Common myeloid progenitor, CD34-positive (primary cell): ENCODE measurements at regions not wholly inside any gene's neighbourhood (a gene's known extent, or its start where the extent isn't known, plus 50 kb on each side); places are given as distances from the start of the nearest gene placed in this dataset.

Experiments used
- CTCF ChIA-PET: fragments of 350-600 bp; sonication (Branson Sonifier 250); formaldehyde crosslinking; loops from one replicate; lab custom pipeline; 2021; ENCODE audit warnings: antibody characterized with exemption; lab: Charles Lee
- POLR2A ChIA-PET: fragments of 350-600 bp; sonication (Branson Sonifier 250); formaldehyde crosslinking; loops from one replicate; lab custom pipeline; 2021; ENCODE audit warnings: antibody characterized with exemption; lab: Charles Lee
- DNase-seq, 3 donors: peaks; one replicate each; pipeline versions ENCODE4 v3.0.0 to v3.0.0-alpha.2; 2013
- H3K27ac ChIP-seq, 2 experiments: 1 replicate in 1 of 2; 2 replicates in 1 of 2; pipeline ENCODE4 v1.7.0; 2013; ENCODE audit warnings: inconsistent platforms in 2 of 2, low read length in 2 of 2, mild to moderate bottlenecking in 2 of 2, low read depth in 1 of 2, moderate library complexity in 1 of 2; ENCODE audit not compliant: severe bottlenecking in 2 of 2, insufficient read depth in 1 of 2, poor library complexity in 1 of 2
- H3K27me3 ChIP-seq, 5 experiments: replicated peaks in 2 of 5; 1 replicate in 3 of 5; 2 replicates in 2 of 5; pipeline versions ENCODE4 v1.6.1 to v1.7.0; 2013; ENCODE audit warnings: low read length in 4 of 5, mild to moderate bottlenecking in 2 of 5, moderate library complexity in 2 of 5, inconsistent platforms in 1 of 5; ENCODE audit not compliant: insufficient read depth in 5 of 5, control insufficient read depth in 4 of 5
- H3K36me3 ChIP-seq, 4 experiments: 1 replicate in 2 of 4; 2 replicates in 2 of 4; pipeline versions ENCODE4 v1.6.1 to v1.7.0; 2013; ENCODE audit warnings: low read length in 3 of 4, control low read depth in 1 of 4, mild to moderate bottlenecking in 1 of 4; ENCODE audit not compliant: control insufficient read depth in 4 of 4, insufficient read depth in 4 of 4
- H3K4me1 ChIP-seq, 4 experiments: 1 replicate in 3 of 4; 2 replicates in 1 of 4; pipeline versions ENCODE4 v1.6.1 to v1.7.1; 2013; ENCODE audit warnings: low read length in 3 of 4, mild to moderate bottlenecking in 3 of 4, control low read depth in 1 of 4, inconsistent platforms in 1 of 4, moderate library complexity in 1 of 4; ENCODE audit not compliant: control insufficient read depth in 4 of 4, insufficient read depth in 4 of 4; ENCODE audit errors: control extremely low read depth in 1 of 4
- H3K4me3 ChIP-seq, 7 experiments: 1 replicate in 4 of 7; 2 replicates in 3 of 7; pipeline versions ENCODE4 v1.5.1 to v1.7.0; 2013; ENCODE audit warnings: mild to moderate bottlenecking in 7 of 7, low read length in 6 of 7, moderate library complexity in 6 of 7, inconsistent platforms in 2 of 7, low read depth in 2 of 7, control low read depth in 1 of 7; ENCODE audit not compliant: insufficient read depth in 4 of 7, control insufficient read depth in 1 of 7; ENCODE audit errors: extremely low read depth in 1 of 7
- H3K9me3 ChIP-seq, 5 experiments: 1 replicate in 4 of 5; 2 replicates in 1 of 5; pipeline versions ENCODE4 v1.6.1 to v1.7.1; 2013; ENCODE audit warnings: low read length in 4 of 5, mild to moderate bottlenecking in 2 of 5, inconsistent platforms in 1 of 5, low read depth in 1 of 5, moderate library complexity in 1 of 5; ENCODE audit not compliant: control insufficient read depth in 4 of 5, insufficient read depth in 2 of 5; ENCODE audit errors: control extremely low read depth in 1 of 5
- WGBS: methylation state at CpG from one replicate; pipeline ENCODE4 v1.1.5; 2013; ENCODE audit not compliant: insufficient coverage; 5-methylcytosine and 5-hydroxymethylcytosine counted together

GRCh38 chr4:111633663-111634266 lies 511.5 kb upstream of the FAM241A start:
- Histone ChIP-seq H3K4me1 (peaks cover 0 to 4% (median 0%) of the 10 kb centered on the region in 4 experiments), H3K4me3 (no peak overlapping the region), H3K27me3 (peaks cover 0 to 3% (median 0%) of the 10 kb centered on the region in 5 experiments), H3K9me3 (no peaks in the 10 kb centered on the region), H3K27ac (no peak overlapping the region), H3K36me3 (no peaks in the 10 kb centered on the region)
- no CpG with 5 or more reads among the region's 7 CpGs for WGBS
- ChIA-PET CTCF (interaction anchor here (1.1 to 1.3 kb wide), 2 partner anchors 10 to 13 kb away, joined by 3 read pairs; no protein-coding TSS in a partner anchor), POLR2A (no interaction called here)
- no peak for DNase-seq

GRCh38 chr4:111635646-111636045 lies 509.6 kb upstream of the FAM241A start:
- H3K36me3 ChIP-seq: no peaks in the 10 kb centered on the region
- peaks cover 0 to 5% (median 1%) of the 10 kb centered on the region in 5 experiments for H3K27me3 ChIP-seq
- POLR2A ChIA-PET: no interaction called here
- H3K9me3 ChIP-seq: no peaks in the 10 kb centered on the region
- CTCF ChIA-PET: interaction anchor here (1.2 kb wide), 1 partner anchor 16 kb away, joined by 3 read pairs; no protein-coding TSS in a partner anchor
- H3K27ac ChIP-seq: no peak overlapping the region
- peaks cover 0 to 4% (median 0%) of the 10 kb centered on the region in 4 experiments for H3K4me1 ChIP-seq
- H3K4me3 ChIP-seq: no peak overlapping the region
- 100% methylated on average over 1 of the region's 1 CpG for WGBS
- DNase-seq: no peak

- Histone ChIP-seq H3K4me1 (peaks cover 0 to 4% (median 1%) of the 10 kb centered on the region in 4 experiments), H3K27me3 (peaks cover 0 to 5% (median 1%) of the 10 kb centered on the region in 5 experiments), H3K4me3 (no peak overlapping the region), H3K36me3 (no peaks in the 10 kb centered on the region), H3K9me3 (no peaks in the 10 kb centered on the region), H3K27ac (no peak overlapping the region)
- no peak for DNase-seq
- POLR2A ChIA-PET: no interaction called here
- CTCF ChIA-PET: no interaction called here
- 60% methylated on average over 1 of the region's 2 CpGs for WGBS
These were observed 508.2 kb upstream of the FAM241A start for GRCh38 chr4:111636961-111637585.

- peaks cover 0 to 4% (median 1%) of the 10 kb centered on the region in 4 experiments for H3K4me1 ChIP-seq
- no peak for DNase-seq
- WGBS: no CpG with 5 or more reads among the region's 3 CpGs
- no peaks in the 10 kb centered on the region for H3K9me3 ChIP-seq
- H3K36me3 ChIP-seq: no peaks in the 10 kb centered on the region
- CTCF ChIA-PET: interaction anchor here (0.5 kb wide), 1 partner anchor 16 kb away, joined by 3 read pairs; no protein-coding TSS in a partner anchor
- peaks cover 0 to 5% (median 3%) of the 10 kb centered on the region in 5 experiments for H3K27me3 ChIP-seq
- no peak overlapping the region for H3K4me3 ChIP-seq
- POLR2A ChIA-PET: no interaction called here
- H3K27ac ChIP-seq: no peak overlapping the region
These were observed 506.0 kb upstream of the FAM241A start for GRCh38 chr4:111639120-111639690.

GRCh38 chr4:111639876-111640275 lies 505.4 kb upstream of the FAM241A start:
- Histone ChIP-seq H3K4me3 (peak overlapping the region in 1 of 7 experiments; percentile 17), H3K27me3 (peaks cover 0 to 5% (median 3%) of the 10 kb centered on the region in 5 experiments), H3K9me3 (no peaks in the 10 kb centered on the region), H3K4me1 (peaks cover 0 to 2% (median 0%) of the 10 kb centered on the region in 4 experiments), H3K27ac (no peak overlapping the region), H3K36me3 (no peaks in the 10 kb centered on the region)
- WGBS: 62% methylated on average over 4 of the region's 6 CpGs
- ChIA-PET CTCF (no interaction called here), POLR2A (no interaction called here)
- DNase-seq: peak in 1 of 3 donors; percentile 7

GRCh38 chr4:111641813-111642579 lies 503.3 kb upstream of the FAM241A start:
- H3K36me3 ChIP-seq: no peaks in the 10 kb centered on the region
- peak; percentile 91 to 94 (median 93) for DNase-seq
- H3K27ac ChIP-seq: no peak overlapping the region
- ChIA-PET CTCF (interaction anchor here (1.0 to 2.1 kb wide), 14 partner anchors 8 to 418 kb away, joined by 3 to 19 read pairs (median 4); no protein-coding TSS in a partner anchor), POLR2A (no interaction called here)
- 60% methylated on average over 5 of the region's 9 CpGs for WGBS
- no peak overlapping the region for H3K4me3 ChIP-seq
- no peaks in the 10 kb centered on the region for H3K9me3 ChIP-seq
- H3K4me1 ChIP-seq: peaks cover 0 to 2% (median 0%) of the 10 kb centered on the region in 4 experiments
- H3K27me3 ChIP-seq: peaks cover 0 to 5% (median 3%) of the 10 kb centered on the region in 5 experiments
